HuH-7 (cell line): ENCODE measurements at regions not wholly inside any gene's neighbourhood (a gene's known extent, or its start where the extent isn't known, plus 50 kb on each side); places are given as distances from the start of the nearest gene placed in this dataset.

ENCODE experiments used
- DNase-seq: peaks from one replicate; pipeline ENCODE4 v3.0.0; 2011; ENCODE audit warnings: low spot score

GRCh38 chr10:113326160-113327111, 226.4 kb upstream of the HABP2 start:
- DNase-seq: peak; percentile 11

GRCh38 chr10:113329121-113329596, 223.7 kb upstream of the HABP2 start:
- DNase-seq: no peak

GRCh38 chr10:113331961-113332360, 220.9 kb upstream of the HABP2 start:
- DNase-seq: no peak

- no peak for DNase-seq
Observed at GRCh38 chr10:113333313-113333712, 219.5 kb upstream of the HABP2 start.

- no peak for DNase-seq
Observed at GRCh38 chr10:113335592-113335991, 217.3 kb upstream of the HABP2 start.

GRCh38 chr10:113336549-113337130, 216.2 kb upstream of the HABP2 start:
- no peak for DNase-seq

- no peak for DNase-seq
Observed at GRCh38 chr10:113337142-113337541, 215.7 kb upstream of the HABP2 start.

GRCh38 chr10:113339121-113339520, 213.7 kb upstream of the HABP2 start:
- DNase-seq: no peak

GRCh38 chr10:113340282-113340681, 212.6 kb upstream of the HABP2 start:
- no peak for DNase-seq

GRCh38 chr10:113341138-113341537, 211.7 kb upstream of the HABP2 start:
- DNase-seq: no peak

- DNase-seq: no peak
Observed at GRCh38 chr10:113345826-113346624, 206.8 kb upstream of the HABP2 start.

GRCh38 chr10:113347508-113347907, 205.3 kb upstream of the HABP2 start:
- no peak for DNase-seq

GRCh38 chr10:113348694-113349093, 204.2 kb upstream of the HABP2 start:
- no peak for DNase-seq

- DNase-seq: no peak
Observed at GRCh38 chr10:113350311-113351040, 202.4 kb upstream of the HABP2 start.

GRCh38 chr10:113354711-113355110, 198.1 kb upstream of the HABP2 start:
- DNase-seq: no peak

GRCh38 chr10:113356794-113357680, 195.8 kb upstream of the HABP2 start:
- no peak for DNase-seq

- DNase-seq: no peak
Observed at GRCh38 chr10:113357681-113358300, 195.1 kb upstream of the HABP2 start.

GRCh38 chr10:113359655-113360054, 193.2 kb upstream of the HABP2 start:
- no peak for DNase-seq

- no peak for DNase-seq
Observed at GRCh38 chr10:113360870-113361269, 192.0 kb upstream of the HABP2 start.

GRCh38 chr10:113362645-113363091, 190.2 kb upstream of the HABP2 start:
- DNase-seq: no peak
